IMR-90 (cell line): ENCODE measurements at regions not wholly inside any gene's neighbourhood (a gene's known extent, or its start where the extent isn't known, plus 50 kb on each side); places are given as distances from the start of the nearest gene placed in this dataset.

ENCODE experiments used
- ATAC-seq: fragments of 200-7000 bp; cut with Tn5 transposase; 2 replicates; pipeline ENCODE4 v1.9.1; 2020; ENCODE audit warnings: low read depth, mild to moderate bottlenecking, moderate library complexity
- BruUV-seq: library from RNA; stranded (reverse); fragments of 400-500 nt; replicated peaks from 2 replicates; lab custom pipeline; 2021; lab: Mats Ljungman, UMichigan
- CTCF ChIA-PET: fragments of 300-600 bp; formaldehyde crosslinking; extraction: SDS; loops from one replicate; lab custom pipeline; 2021; ENCODE audit warnings: antibody characterized with exemption; lab: Yijun Ruan, JAX
- POLR2A ChIA-PET: fragments of 300-600 bp; sonication (Branson Sonifier 250); formaldehyde crosslinking; loops from one replicate; lab custom pipeline; 2022; ENCODE audit warnings: antibody characterized with exemption; ENCODE audit not compliant: unreplicated experiment; lab: Charles Lee
- DNase-seq: peaks from one replicate; pipeline ENCODE4 v3.0.0; 2013
- H2AFZ ChIP-seq: replicated peaks from 2 replicates; pipeline ENCODE3; 2013; ENCODE audit warnings: low read length, mild to moderate bottlenecking; ENCODE audit not compliant: poor library complexity
- H2AK5ac ChIP-seq: 2 replicates; pipeline ENCODE4 v1.6.1; 2013; ENCODE audit warnings: low read depth, low read length, inconsistent platforms
- H2AK9ac ChIP-seq: replicated peaks from 2 replicates; pipeline ENCODE3; 2013; ENCODE audit warnings: mild to moderate bottlenecking, low read depth, low read length, moderate library complexity; ENCODE audit not compliant: poor library complexity
- H2BK120ac ChIP-seq: 2 replicates; pipeline ENCODE4 v1.6.1; 2013; ENCODE audit warnings: low read depth, low read length, inconsistent platforms
- H2BK15ac ChIP-seq: 3 replicates; pipeline ENCODE4 v1.6.1; 2013; ENCODE audit warnings: low read depth, low read length, inconsistent platforms
- H2BK20ac ChIP-seq: 2 replicates; pipeline ENCODE4 v1.6.1; 2013; ENCODE audit warnings: low read depth, mild to moderate bottlenecking, inconsistent platforms, low read length, moderate library complexity
- H2BK5ac ChIP-seq: 2 replicates; pipeline ENCODE4 v1.6.1; 2013; ENCODE audit warnings: mild to moderate bottlenecking, low read depth, low read length, inconsistent platforms; ENCODE audit not compliant: poor library complexity, severe bottlenecking
- H3K14ac ChIP-seq: replicated peaks from 2 replicates; pipeline ENCODE4 v1.6.1; 2013; ENCODE audit warnings: low read depth, low read length, inconsistent platforms
- H3K18ac ChIP-seq: 2 replicates; pipeline ENCODE4 v1.6.1; 2013; ENCODE audit warnings: low read depth, low read length, control low read depth
- H3K23ac ChIP-seq: 2 replicates; pipeline ENCODE4 v1.6.1; 2013; ENCODE audit warnings: low read depth, low read length, inconsistent platforms
- H3K27ac ChIP-seq: 2 replicates; pipeline ENCODE4 v1.5.1; 2013; ENCODE audit warnings: mild to moderate bottlenecking, control low read depth, low read length; ENCODE audit not compliant: insufficient read depth
- H3K27me3 ChIP-seq: 2 replicates; pipeline ENCODE4 v1.6.1; 2013; ENCODE audit warnings: low read length; ENCODE audit not compliant: control insufficient read depth, insufficient read depth
- H3K36me3 ChIP-seq: 2 replicates; pipeline ENCODE4 v1.6.1; 2013; ENCODE audit warnings: low read length, mixed read lengths; ENCODE audit not compliant: control insufficient read depth, insufficient read depth
- H3K4ac ChIP-seq: 2 replicates; pipeline ENCODE4 v1.6.1; 2013; ENCODE audit warnings: low read depth, low read length, inconsistent platforms
- H3K4me1 ChIP-seq: 2 replicates; pipeline ENCODE4 v1.6.1; 2013; ENCODE audit warnings: low read length, mixed read lengths; ENCODE audit not compliant: control insufficient read depth, insufficient read depth
- H3K4me2 ChIP-seq: 2 replicates; pipeline ENCODE4 v1.6.1; 2013; ENCODE audit warnings: low read depth, mild to moderate bottlenecking, control low read depth, low read length, moderate library complexity
- H3K4me3 ChIP-seq: 2 replicates; pipeline ENCODE4 v1.5.1; 2013; ENCODE audit warnings: low read depth, mild to moderate bottlenecking, control low read depth, low read length, moderate library complexity; ENCODE audit not compliant: insufficient read depth
- H3K56ac ChIP-seq: 2 replicates; pipeline ENCODE4 v1.6.1; 2013; ENCODE audit warnings: low read length, inconsistent platforms; ENCODE audit not compliant: insufficient read depth; ENCODE audit errors: extremely low read depth
- H3K79me1 ChIP-seq, 2 experiments: 2 replicates each; pipeline ENCODE4 v1.6.1; 2013; ENCODE audit warnings: low read length in 2 of 2, inconsistent platforms in 1 of 2, low read depth in 1 of 2
- H3K9ac ChIP-seq: 2 replicates; pipeline ENCODE4 v1.6.1; 2013; ENCODE audit warnings: low read depth, low read length, control low read depth
- H3K9me1 ChIP-seq: 2 replicates; pipeline ENCODE4 v1.6.1; 2013; ENCODE audit warnings: low read length, inconsistent platforms; ENCODE audit not compliant: insufficient read depth
- H3K9me3 ChIP-seq: 2 replicates; pipeline ENCODE4 v1.6.1; 2013; ENCODE audit warnings: low read length; ENCODE audit not compliant: control insufficient read depth, insufficient read depth
- H4K20me1 ChIP-seq: 2 replicates; pipeline ENCODE4 v1.6.1; 2013; ENCODE audit warnings: low read length, inconsistent platforms; ENCODE audit not compliant: insufficient read depth
- H4K5ac ChIP-seq: 2 replicates; pipeline ENCODE4 v1.6.1; 2013; ENCODE audit warnings: mild to moderate bottlenecking, low read depth, low read length, control low read depth
- H4K8ac ChIP-seq, 2 experiments: 2 replicates each; pipeline ENCODE4 v1.6.1; 2013; ENCODE audit warnings: low read depth in 2 of 2, low read length in 2 of 2, control low read depth in 1 of 2, inconsistent platforms in 1 of 2
- H4K91ac ChIP-seq: 2 replicates; pipeline ENCODE4 v1.6.1; 2013; ENCODE audit warnings: low read depth, low read length, inconsistent platforms; ENCODE audit not compliant: insufficient read depth
- SMC3 ChIP-seq: fragments of 150-350 bp; IDR thresholded peaks from 2 replicates; pipeline ENCODE4 v1.6.1; 2016; ENCODE audit warnings: low read depth, mild to moderate bottlenecking, antibody characterized with exemption, low read length, moderate library complexity
- WGBS, 2 experiments: methylation state at CpG; one replicate each; pipeline versions ENCODE4 v1.1.5 to v1.1.7; 2013; ENCODE audit warnings: missing lambda C conversion rate in 2 of 2; ENCODE audit not compliant: insufficient read length in 1 of 2; ENCODE audit errors: extremely low coverage in 2 of 2; 5-methylcytosine and 5-hydroxymethylcytosine counted together
- dilution Hi-C: fragments of 300-500 bp; cut with HindIII; formaldehyde crosslinking; loops from one replicate; pipeline ENCODE4 v1.14.3; 2018; ENCODE audit warnings: low sequenced_read_pairs; ENCODE audit not compliant: unreplicated experiment
- in situ Hi-C: fragments of 300-500 bp; cut with MboI; formaldehyde crosslinking; loops from 3 replicates; pipeline ENCODE4 v1.14.3; 2019; ENCODE audit warnings: low sequenced_read_pairs, inconsistent platforms, mixed read lengths
- intact Hi-C: fragments of 100-400 bp; cut with micrococcal nuclease; formaldehyde crosslinking; loops from 2 replicates; pipeline ENCODE4 v1.10.0; 2022

GRCh38 chr12:65765436-65765813 lies 58.9 kb upstream of the HMGA2 start:
- Histone ChIP-seq H4K8ac (no peak overlapping the region), H2BK15ac (no peak overlapping the region), H3K27me3 (no peaks in the 10 kb centered on the region), H4K91ac (no peak overlapping the region), H3K14ac (no peak overlapping the region), H3K18ac (no peak overlapping the region), H3K79me1 (no peaks in the 10 kb centered on the region), H2BK5ac (no peak overlapping the region), H2AK5ac (no peak overlapping the region), H3K9me1 (no peaks in the 10 kb centered on the region), H2BK20ac (no peak overlapping the region), H4K5ac (no peak overlapping the region), H2AK9ac (no peak overlapping the region), H3K9ac (no peak overlapping the region), H3K27ac (no peak overlapping the region), H3K4me2 (no peak overlapping the region; the same call in 1 of the 2 replicates), H2AFZ (no peak overlapping the region), H3K4me3 (no peak overlapping the region), H3K23ac (no peak overlapping the region), H3K9me3 (no peaks in the 10 kb centered on the region), H3K4ac (no peak overlapping the region), H4K20me1 (no peaks in the 10 kb centered on the region), H3K4me1 (no peaks in the 10 kb centered on the region; the same call in 1 of the 2 replicates), H3K56ac (no peak overlapping the region), H3K36me3 (no peaks in the 10 kb centered on the region), H2BK120ac (no peak overlapping the region)
- in situ Hi-C loops: no loop called here
- ChIA-PET POLR2A (interaction anchor here (0.6 to 0.7 kb wide), 2 partner anchors 121 to 338 kb away, joined by 3 to 5 read pairs; no protein-coding TSS in a partner anchor), CTCF (interaction anchor here (0.6 kb wide), 1 partner anchor 95 kb away, joined by 4 read pairs; no protein-coding TSS in a partner anchor)
- DNase-seq (peak; percentile 80), ATAC-seq (peak; percentile 77)
- no TSS peak for BruUV-seq
- intact Hi-C loops: no loop called here
- dilution Hi-C loops: no loop called here
- no peak for TF ChIP-seq SMC3
- no CpG with 5 or more reads among the region's 2 CpGs for WGBS, 2 experiments
